Neuronal stem cell (in vitro differentiated cells): ENCODE measurements at regions not wholly inside any gene's neighbourhood (a gene's known extent, or its start where the extent isn't known, plus 50 kb on each side); places are given as distances from the start of the nearest gene placed in this dataset.
A peak's percentile ranks its signal among the peaks of the same experiment; 100 is the strongest.

ENCODE experiments used
- DNase-seq: peaks from one replicate; pipeline ENCODE4 v3.0.0-alpha.2; 2013; ENCODE audit warnings: low spot score
- H2AFZ ChIP-seq: one replicate; pipeline ENCODE4 v1.6.1; 2013; ENCODE audit warnings: mild to moderate bottlenecking, low read length, inconsistent platforms
- H2AK5ac ChIP-seq: 2 replicates; pipeline ENCODE4 v1.6.1; 2013; ENCODE audit warnings: low read depth, mild to moderate bottlenecking, inconsistent platforms, low read length, moderate library complexity, mixed read lengths
- H2BK120ac ChIP-seq: 2 replicates; pipeline ENCODE4 v1.6.1; 2013; ENCODE audit warnings: low read depth, mild to moderate bottlenecking, inconsistent platforms, low read length, moderate library complexity, mixed read lengths
- H2BK12ac ChIP-seq: one replicate; pipeline ENCODE4 v1.6.1; 2013; ENCODE audit warnings: low read length, inconsistent platforms
- H2BK15ac ChIP-seq: 2 replicates; pipeline ENCODE4 v1.6.1; 2013; ENCODE audit warnings: mild to moderate bottlenecking, low read length, inconsistent platforms, mixed read lengths
- H2BK5ac ChIP-seq: one replicate; pipeline ENCODE4 v1.6.1; 2013; ENCODE audit warnings: inconsistent platforms, mild to moderate bottlenecking, low read length, moderate library complexity
- H3K14ac ChIP-seq: one replicate; pipeline ENCODE4 v1.6.1; 2013; ENCODE audit warnings: low read length, inconsistent platforms
- H3K18ac ChIP-seq: 2 replicates; pipeline ENCODE4 v1.6.1; 2013; ENCODE audit warnings: low read length, inconsistent platforms
- H3K23ac ChIP-seq: 2 replicates; pipeline ENCODE4 v1.6.1; 2013; ENCODE audit warnings: low read depth, mild to moderate bottlenecking, mixed read lengths, low read length, inconsistent platforms; ENCODE audit not compliant: poor library complexity
- H3K27ac ChIP-seq: replicated peaks from 3 replicates; pipeline ENCODE4 v1.5.1; 2013; ENCODE audit warnings: low read length, inconsistent platforms
- H3K27me3 ChIP-seq, 3 experiments: 2 replicates each; pipeline ENCODE4 v1.6.1; 2013; ENCODE audit warnings: low read length in 3 of 3, mild to moderate bottlenecking in 2 of 3, inconsistent platforms in 1 of 3, low read depth in 1 of 3, mixed read lengths in 1 of 3, moderate library complexity in 1 of 3; ENCODE audit not compliant: control insufficient read depth in 3 of 3, insufficient read depth in 3 of 3
- H3K36me3 ChIP-seq, 2 donors: replicated peaks in 1 of 2; 2 replicates each; pipeline ENCODE4 v1.6.1; 2013; ENCODE audit warnings: low read length in 2 of 2; ENCODE audit not compliant: control insufficient read depth in 2 of 2, insufficient read depth in 2 of 2
- H3K4ac ChIP-seq: 2 replicates; pipeline ENCODE4 v1.6.1; 2013; ENCODE audit warnings: inconsistent platforms, mild to moderate bottlenecking, low read length, moderate library complexity
- H3K4me1 ChIP-seq, 2 donors: 1 replicate in 1 of 2; 2 replicates in 1 of 2; pipeline ENCODE4 v1.6.1; 2013; ENCODE audit warnings: low read length in 2 of 2, low read depth in 1 of 2; ENCODE audit not compliant: control insufficient read depth in 2 of 2, insufficient read depth in 1 of 2
- H3K4me2 ChIP-seq: one replicate; pipeline ENCODE4 v1.6.1; 2013; ENCODE audit warnings: mild to moderate bottlenecking, low read length, inconsistent platforms; ENCODE audit not compliant: insufficient read depth, poor library complexity, severe bottlenecking
- H3K4me3 ChIP-seq, 2 donors: 2 replicates each; pipeline ENCODE4 v1.5.1; 2013; ENCODE audit warnings: low read length in 2 of 2, mild to moderate bottlenecking in 2 of 2, inconsistent platforms in 1 of 2, moderate library complexity in 1 of 2
- H3K79me1 ChIP-seq: one replicate; pipeline ENCODE4 v1.6.1; 2013; ENCODE audit warnings: low read depth, mild to moderate bottlenecking, inconsistent platforms, low read length, moderate library complexity
- H3K9ac ChIP-seq: one replicate; pipeline ENCODE4 v1.6.1; 2013; ENCODE audit warnings: mild to moderate bottlenecking, low read depth, low read length, inconsistent platforms; ENCODE audit not compliant: poor library complexity
- H3K9me3 ChIP-seq, 2 donors: replicated peaks in 1 of 2; 2 replicates each; pipeline versions ENCODE3 to v1.6.1; 2013; ENCODE audit warnings: low read length in 2 of 2, mild to moderate bottlenecking in 2 of 2, inconsistent platforms in 1 of 2, low read depth in 1 of 2, mixed read lengths in 1 of 2, moderate library complexity in 1 of 2; ENCODE audit not compliant: control insufficient read depth in 2 of 2, insufficient read depth in 1 of 2
- H4K8ac ChIP-seq: one replicate; pipeline ENCODE4 v1.6.1; 2013; ENCODE audit warnings: low read depth, mild to moderate bottlenecking, inconsistent platforms, low read length, moderate library complexity
- H4K91ac ChIP-seq: one replicate; pipeline ENCODE4 v1.6.1; 2013; ENCODE audit warnings: low read length, low read depth, mild to moderate bottlenecking, inconsistent platforms; ENCODE audit not compliant: poor library complexity
- WGBS, 2 donors: extraction: QIAGEN DNeasy Blood & Tissue Kit; methylation state at CpG; one replicate each; pipeline ENCODE4 v1.1.7; 2013; ENCODE audit warnings: missing lambda C conversion rate in 2 of 2, mixed read lengths in 1 of 2; ENCODE audit not compliant: insufficient read length in 2 of 2, insufficient replicate concordance in 1 of 2; ENCODE audit errors: extremely low coverage in 2 of 2; 5-methylcytosine and 5-hydroxymethylcytosine counted together

DNA sequence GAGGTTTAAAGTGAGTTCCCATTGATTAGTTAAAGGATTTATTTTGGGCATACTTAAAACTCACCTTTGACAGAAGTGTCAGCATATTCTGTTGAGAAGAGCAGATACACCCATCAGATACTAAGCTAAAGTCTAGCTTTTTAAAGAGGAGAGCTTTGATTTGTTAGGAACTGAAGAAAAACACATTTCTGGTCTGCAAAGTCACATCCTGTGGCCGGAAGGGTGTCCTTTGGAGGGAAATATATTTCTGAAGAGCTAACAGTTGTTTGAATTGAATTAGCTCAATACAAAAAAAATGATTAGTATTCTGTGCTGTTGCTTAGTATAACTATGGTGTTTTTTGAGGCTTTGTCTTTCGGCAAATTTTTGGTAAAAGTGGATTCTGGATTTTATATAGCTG is 302.7 kb downstream of the RFPL4B start:
- DNase-seq = no peak
- no CpG with 5 or more reads among the region's 2 CpGs for WGBS, 2 donors
- Histone ChIP-seq H3K27ac (no peak overlapping the region), H2AFZ (no peak overlapping the region), H3K4me3 (no peak overlapping the region), H3K36me3 (no peaks in the 10 kb centered on the region), H2BK15ac (no peak overlapping the region), H3K23ac (no peak overlapping the region), H2BK12ac (no peak overlapping the region), H3K79me1 (no peaks in the 10 kb centered on the region), H3K4me1 (no peaks in the 10 kb centered on the region), H2AK5ac (no peak overlapping the region), H3K14ac (no peak overlapping the region), H3K9ac (no peak overlapping the region), H3K27me3 (no peaks in the 10 kb centered on the region), H3K4me2 (no peak overlapping the region), H2BK5ac (no peak overlapping the region), H3K4ac (no peak overlapping the region), H3K9me3 (no peaks in the 10 kb centered on the region), H3K18ac (no peak overlapping the region), H4K8ac (no peak overlapping the region), H2BK120ac (no peak overlapping the region), H4K91ac (no peak overlapping the region)

GRCh38 chr6:112651239-112651638 is 304.1 kb downstream of the RFPL4B start:
- H3K4ac ChIP-seq = no peak overlapping the region
- H3K27ac ChIP-seq = no peak overlapping the region
- H3K23ac ChIP-seq = no peak overlapping the region
- no peak overlapping the region for H3K9ac ChIP-seq
- H2BK5ac ChIP-seq = no peak overlapping the region
- DNase-seq = no peak
- no peaks in the 10 kb centered on the region for H3K27me3 ChIP-seq
- H3K14ac ChIP-seq = no peak overlapping the region
- H3K79me1 ChIP-seq = no peaks in the 10 kb centered on the region
- H2BK12ac ChIP-seq = no peak overlapping the region
- no CpG with 5 or more reads among the region's 4 CpGs for WGBS, 2 donors
- H2AK5ac ChIP-seq = no peak overlapping the region
- no peaks in the 10 kb centered on the region for H3K36me3 ChIP-seq
- H4K8ac ChIP-seq = no peak overlapping the region
- no peak overlapping the region for H3K4me2 ChIP-seq
- no peak overlapping the region for H3K18ac ChIP-seq
- H4K91ac ChIP-seq = no peak overlapping the region
- no peak overlapping the region for H2BK120ac ChIP-seq
- no peaks in the 10 kb centered on the region for H3K9me3 ChIP-seq
- H2BK15ac ChIP-seq = no peak overlapping the region
- no peaks in the 10 kb centered on the region for H3K4me1 ChIP-seq
- no peak overlapping the region for H3K4me3 ChIP-seq
- no peak overlapping the region for H2AFZ ChIP-seq

GRCh38 chr6:112659912-112660311 is 312.8 kb downstream of the RFPL4B start:
- H2BK15ac ChIP-seq = no peak overlapping the region
- no peak overlapping the region for H3K14ac ChIP-seq
- H4K8ac ChIP-seq = no peak overlapping the region
- no peak overlapping the region for H2BK12ac ChIP-seq
- H3K36me3 ChIP-seq = no peaks in the 10 kb centered on the region
- no peak overlapping the region for H4K91ac ChIP-seq
- no peak overlapping the region for H2BK120ac ChIP-seq
- no peaks in the 10 kb centered on the region for H3K79me1 ChIP-seq
- H3K4ac ChIP-seq = no peak overlapping the region
- H3K27ac ChIP-seq = no peak overlapping the region
- no peak overlapping the region for H3K4me2 ChIP-seq
- H3K23ac ChIP-seq = no peak overlapping the region
- no peak overlapping the region for H3K4me3 ChIP-seq
- no peak overlapping the region for H2AFZ ChIP-seq
- no peak overlapping the region for H2BK5ac ChIP-seq
- no peak overlapping the region for H2AK5ac ChIP-seq
- H3K9me3 ChIP-seq = no peaks in the 10 kb centered on the region
- no peaks in the 10 kb centered on the region for H3K27me3 ChIP-seq
- H3K18ac ChIP-seq = no peak overlapping the region
- no peak overlapping the region for H3K9ac ChIP-seq
- DNase-seq = no peak
- no peaks in the 10 kb centered on the region for H3K4me1 ChIP-seq

DNA sequence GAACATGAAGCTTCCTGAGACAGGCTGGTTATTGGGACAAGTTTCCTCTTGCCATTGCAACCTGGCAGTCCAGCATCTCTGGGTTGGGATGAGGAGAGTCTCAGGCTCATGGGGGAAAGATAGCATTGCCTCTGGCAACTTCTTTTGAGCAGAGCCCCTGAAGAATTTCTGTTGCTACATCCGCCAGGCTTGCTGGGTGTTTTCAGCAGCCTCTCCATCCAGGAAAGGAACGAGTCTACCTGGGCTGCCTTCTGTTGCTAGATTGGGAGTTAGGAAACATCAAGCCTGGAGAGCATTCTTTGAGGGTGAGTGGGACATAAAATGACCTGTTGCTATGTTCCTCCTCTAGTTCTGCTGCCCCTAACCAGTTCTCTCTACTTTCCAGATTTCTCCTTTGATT is 313.5 kb downstream of the RFPL4B start:
- H3K27me3 ChIP-seq = no peaks in the 10 kb centered on the region
- peak overlapping the region; percentile 24 for H2AFZ ChIP-seq
- no peak overlapping the region for H3K27ac ChIP-seq
- no peak overlapping the region for H3K9ac ChIP-seq
- H3K4me3 ChIP-seq = no peak overlapping the region
- no peak overlapping the region for H2AK5ac ChIP-seq
- H2BK120ac ChIP-seq = no peak overlapping the region
- no CpG with 5 or more reads among the region's 2 CpGs for WGBS, 2 donors
- H3K9me3 ChIP-seq = no peaks in the 10 kb centered on the region
- H2BK15ac ChIP-seq = no peak overlapping the region
- no peaks in the 10 kb centered on the region for H3K79me1 ChIP-seq
- no peak overlapping the region for H2BK5ac ChIP-seq
- H4K8ac ChIP-seq = no peak overlapping the region
- no peak overlapping the region for H4K91ac ChIP-seq
- no peak overlapping the region for H2BK12ac ChIP-seq
- H3K4ac ChIP-seq = no peak overlapping the region
- no peak overlapping the region for H3K4me2 ChIP-seq
- H3K18ac ChIP-seq = no peak overlapping the region
- no peak overlapping the region for H3K23ac ChIP-seq
- no peak overlapping the region for H3K14ac ChIP-seq
- DNase-seq = no peak
- H3K4me1 ChIP-seq = no peaks in the 10 kb centered on the region
- no peaks in the 10 kb centered on the region for H3K36me3 ChIP-seq
